ENCODE measurements at regions not wholly inside any gene's neighbourhood (a gene's known extent, or its start where the extent isn't known, plus 50 kb on each side); places are given as distances from the start of the nearest gene placed in this dataset.

DNA sequence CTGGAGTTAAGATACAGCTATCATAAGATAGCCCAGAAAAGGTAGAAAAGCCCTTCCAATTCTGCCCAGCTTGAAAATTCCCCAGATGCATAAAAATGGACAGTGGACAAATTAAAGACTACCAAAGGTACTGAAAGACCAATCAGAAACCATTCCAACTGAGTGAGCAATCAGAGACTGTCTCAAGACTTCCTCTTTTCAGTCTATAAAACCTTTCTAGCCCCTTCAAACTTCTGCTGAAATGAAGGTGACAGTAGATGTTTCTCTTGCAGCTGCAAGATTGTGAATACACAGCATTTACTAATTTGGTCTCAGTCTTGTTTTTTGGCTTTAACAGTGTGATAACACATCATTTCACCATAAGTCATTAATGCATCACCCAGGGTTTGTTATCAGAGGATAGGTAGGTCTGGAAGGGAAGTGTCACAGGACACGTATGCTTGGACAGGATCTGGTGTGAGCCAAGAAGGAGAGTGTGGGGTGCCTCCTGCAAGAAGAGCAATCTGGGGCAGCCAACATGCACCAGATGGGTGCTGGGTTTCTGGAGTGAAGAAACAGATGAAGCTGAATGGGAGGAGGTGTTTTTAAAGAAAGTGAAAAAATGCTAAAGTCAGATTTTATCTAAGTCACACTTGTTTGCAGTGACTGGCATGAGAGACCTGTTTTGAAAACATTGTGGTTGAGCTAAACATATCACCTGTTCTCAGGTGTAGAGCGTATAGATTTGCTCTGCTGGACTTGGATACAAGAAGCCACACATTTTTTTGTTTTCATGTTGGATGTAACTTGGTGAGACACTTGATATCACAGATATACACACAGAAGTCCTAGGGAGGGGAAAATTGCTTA lies 75.3 kb upstream of the DDX18 start:
- no peaks in the 10 kb centered on the region for H3K27me3 ChIP-seq (ENCODE audit: control insufficient read depth in 2 of 2, insufficient read depth in 2 of 2, low read length in 2 of 2)
- no peak for DNase-seq (ENCODE audit: low read depth, low spot score)
- no peak overlapping the region for H3K9ac ChIP-seq (replicated peaks; ENCODE audit: extremely low read depth, insufficient read depth, low read length)
- intact Hi-C loops (cut with micrococcal nuclease): no loop called here
- no peak overlapping the region for H3K4me3 ChIP-seq (replicated peaks in 1 of 3; ENCODE audit: insufficient read depth in 1 of 3, low read depth in 1 of 3, low read length in 3 of 3)
- H4K20me1 ChIP-seq (replicated peaks; ENCODE audit: control insufficient read depth, extremely low read depth, insufficient read depth, low read length): no peaks in the 10 kb centered on the region
- no peak for TF ChIP-seq POLR2AphosphoS5 (IDR thresholded peaks at IDR 0.05; ENCODE audit: insufficient read depth, low read depth, low read length)
- TF ChIP-seq, protein P1, sequence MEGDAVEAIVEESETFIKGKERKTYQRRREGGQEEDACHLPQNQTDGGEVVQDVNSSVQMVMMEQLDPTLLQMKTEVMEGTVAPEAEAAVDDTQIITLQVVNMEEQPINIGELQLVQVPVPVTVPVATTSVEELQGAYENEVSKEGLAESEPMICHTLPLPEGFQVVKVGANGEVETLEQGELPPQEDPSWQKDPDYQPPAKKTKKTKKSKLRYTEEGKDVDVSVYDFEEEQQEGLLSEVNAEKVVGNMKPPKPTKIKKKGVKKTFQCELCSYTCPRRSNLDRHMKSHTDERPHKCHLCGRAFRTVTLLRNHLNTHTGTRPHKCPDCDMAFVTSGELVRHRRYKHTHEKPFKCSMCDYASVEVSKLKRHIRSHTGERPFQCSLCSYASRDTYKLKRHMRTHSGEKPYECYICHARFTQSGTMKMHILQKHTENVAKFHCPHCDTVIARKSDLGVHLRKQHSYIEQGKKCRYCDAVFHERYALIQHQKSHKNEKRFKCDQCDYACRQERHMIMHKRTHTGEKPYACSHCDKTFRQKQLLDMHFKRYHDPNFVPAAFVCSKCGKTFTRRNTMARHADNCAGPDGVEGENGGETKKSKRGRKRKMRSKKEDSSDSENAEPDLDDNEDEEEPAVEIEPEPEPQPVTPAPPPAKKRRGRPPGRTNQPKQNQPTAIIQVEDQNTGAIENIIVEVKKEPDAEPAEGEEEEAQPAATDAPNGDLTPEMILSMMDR (IDR thresholded peaks at IDR 0.05; ENCODE audit: extremely low read depth in 1 of 2, insufficient read depth in 1 of 2, low read depth in 1 of 2, low read length in 2 of 2): no peak
- no peak for TF ChIP-seq GATA2 (IDR thresholded peaks at IDR 0.05; ENCODE audit: insufficient read depth, insufficient read length, low read depth, low read length)
- TF ChIP-seq EZH2 (IDR thresholded peaks at IDR 0.05; ENCODE audit: borderline replicate concordance, low read depth, low read length, severe bottlenecking): no peak
- no peak overlapping the region for H3K27ac ChIP-seq (ENCODE audit: insufficient read depth, low read depth, low read length)
- no peaks in the 10 kb centered on the region for H3K79me2 ChIP-seq (ENCODE audit: control insufficient read depth, insufficient read depth, low read length)
- no peak overlapping the region for H2AFZ ChIP-seq (ENCODE audit: low read depth, low read length)
- no peaks in the 10 kb centered on the region for H3K4me1 ChIP-seq (ENCODE audit: control insufficient read depth, extremely low read depth, insufficient read depth, low read length)
- dilution Hi-C loops (cut with MboI; ENCODE audit: extremely low pct_ligation_motif_present, low sequenced_read_pairs): no loop called here
- no peak for FAIRE-seq
- no TSS peak for BruUV-seq (replicated peaks)
- no peak overlapping the region for H3K4me2 ChIP-seq (ENCODE audit: insufficient read depth, low read length)
- CTCF ChIA-PET: no interaction called here
- no peaks in the 10 kb centered on the region for H3K9me1 ChIP-seq (replicated peaks; ENCODE audit: control insufficient read depth, extremely low read depth, insufficient read depth, low read length)
- H3K36me3 ChIP-seq (ENCODE audit: control insufficient read depth in 2 of 2, extremely low read depth in 1 of 2, insufficient read depth in 2 of 2, low read length in 2 of 2): no peaks in the 10 kb centered on the region
- POLR2A ChIA-PET: no interaction called here
- H3K9me3 ChIP-seq (replicated peaks; ENCODE audit: control insufficient read depth, insufficient read depth, low read length): no peaks in the 10 kb centered on the region

DNA sequence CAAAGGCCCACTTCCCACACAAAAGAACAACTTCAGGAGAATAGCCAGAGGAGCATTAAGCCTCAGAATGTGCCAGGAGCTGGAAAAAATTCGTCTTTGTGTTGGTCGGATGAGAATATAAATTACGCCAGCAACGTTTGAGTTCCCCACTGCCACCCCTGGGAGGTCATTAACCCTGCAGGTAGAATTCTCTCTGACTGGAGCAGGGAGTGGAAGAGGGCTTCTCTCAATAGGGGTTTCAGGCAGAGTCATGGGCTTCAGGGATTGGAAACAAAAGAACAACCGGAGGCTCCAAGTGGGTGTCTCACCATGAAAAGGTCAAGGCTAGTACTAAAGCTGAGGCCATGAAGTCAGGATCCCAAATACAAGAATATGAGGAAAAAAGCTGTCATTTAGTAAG lies 69.0 kb upstream of the DDX18 start:
- no peak overlapping the region for H3K9ac ChIP-seq (replicated peaks; ENCODE audit: extremely low read depth, insufficient read depth, low read length)
- H3K27me3 ChIP-seq (ENCODE audit: control insufficient read depth in 2 of 2, insufficient read depth in 2 of 2, low read length in 2 of 2): no peaks in the 10 kb centered on the region
- no TSS peak for BruUV-seq (replicated peaks)
- no peak overlapping the region for H3K4me2 ChIP-seq (ENCODE audit: insufficient read depth, low read length)
- H3K79me2 ChIP-seq (ENCODE audit: control insufficient read depth, insufficient read depth, low read length): no peaks in the 10 kb centered on the region
- H3K4me3 ChIP-seq (replicated peaks in 1 of 3; ENCODE audit: insufficient read depth in 1 of 3, low read depth in 1 of 3, low read length in 3 of 3): no peak overlapping the region
- POLR2A ChIA-PET: no interaction called here
- no peaks in the 10 kb centered on the region for H3K9me1 ChIP-seq (replicated peaks; ENCODE audit: control insufficient read depth, extremely low read depth, insufficient read depth, low read length)
- H3K36me3 ChIP-seq (ENCODE audit: control insufficient read depth in 2 of 2, extremely low read depth in 1 of 2, insufficient read depth in 2 of 2, low read length in 2 of 2): no peaks in the 10 kb centered on the region
- H3K4me1 ChIP-seq (ENCODE audit: control insufficient read depth, extremely low read depth, insufficient read depth, low read length): no peaks in the 10 kb centered on the region
- CTCF ChIA-PET: no interaction called here
- no peak for FAIRE-seq
- DNase-seq (ENCODE audit: low read depth, low spot score): no peak
- TF ChIP-seq POLR2AphosphoS5 (IDR thresholded peaks at IDR 0.05; ENCODE audit: insufficient read depth, low read depth, low read length) (no peak), POLR2A (IDR thresholded peaks at IDR 0.05; ENCODE audit: low read depth, low read length) (no peak), FOS (IDR thresholded peaks at IDR 0.05; ENCODE audit: borderline replicate concordance, insufficient read depth, low read length) (no peak), EZH2 (IDR thresholded peaks at IDR 0.05; ENCODE audit: borderline replicate concordance, low read depth, low read length, severe bottlenecking) (no peak), GATA2 (IDR thresholded peaks at IDR 0.05; ENCODE audit: insufficient read depth, insufficient read length, low read depth, low read length) (no peak), JUN (IDR thresholded peaks at IDR 0.05; ENCODE audit: borderline replicate concordance, insufficient read depth, insufficient read length, low read depth) (no peak), MYC (IDR thresholded peaks at IDR 0.05; ENCODE audit: low read depth, low read length) (no peak)
- TF ChIP-seq, protein P1 (IDR thresholded peaks at IDR 0.05; ENCODE audit: extremely low read depth in 1 of 2, insufficient read depth in 1 of 2, low read depth in 1 of 2, low read length in 2 of 2): no peak
- TF ChIP-seq, protein P2, sequence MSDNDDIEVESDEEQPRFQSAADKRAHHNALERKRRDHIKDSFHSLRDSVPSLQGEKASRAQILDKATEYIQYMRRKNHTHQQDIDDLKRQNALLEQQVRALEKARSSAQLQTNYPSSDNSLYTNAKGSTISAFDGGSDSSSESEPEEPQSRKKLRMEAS (IDR thresholded peaks at IDR 0.05; ENCODE audit: insufficient read depth, insufficient read length): no peak
- H4K20me1 ChIP-seq (replicated peaks; ENCODE audit: control insufficient read depth, extremely low read depth, insufficient read depth, low read length): no peaks in the 10 kb centered on the region
- intact Hi-C loops (cut with micrococcal nuclease): no loop called here
- H3K9me3 ChIP-seq (replicated peaks; ENCODE audit: control insufficient read depth, insufficient read depth, low read length): no peaks in the 10 kb centered on the region
- no peak overlapping the region for H2AFZ ChIP-seq (ENCODE audit: low read depth, low read length)
- H3K27ac ChIP-seq (ENCODE audit: insufficient read depth, low read depth, low read length): no peak overlapping the region
- dilution Hi-C loops (cut with MboI; ENCODE audit: extremely low pct_ligation_motif_present, low sequenced_read_pairs): no loop called here
